DOHH2 (cell line): ENCODE measurements at regions not wholly inside any gene's neighbourhood (a gene's known extent, or its start where the extent isn't known, plus 50 kb on each side); places are given as distances from the start of the nearest gene placed in this dataset.
A peak's percentile ranks its signal among the peaks of the same experiment; 100 is the strongest.

Experiments used
- H3F3A ChIP-seq: fragments of 200-600 bp; sonication (generic), shearing (Covaris generic); 2 replicates; pipeline ENCODE4 v1.6.0; 2016; ENCODE audit warnings: antibody characterized with exemption, mild to moderate bottlenecking; ENCODE audit not compliant: control insufficient read depth, insufficient read depth
- H3K27ac ChIP-seq: fragments of 200-600 bp; sonication (generic); 2 replicates; pipeline ENCODE4 v1.5.1; 2014; ENCODE audit warnings: low read depth, mild to moderate bottlenecking, low read length, moderate library complexity
- H3K27me3 ChIP-seq: fragments of 200-600 bp; sonication (generic); 2 replicates; pipeline ENCODE4 v1.6.1; 2014; ENCODE audit warnings: mild to moderate bottlenecking, low read length, mixed read lengths; ENCODE audit not compliant: control insufficient read depth
- H3K36me3 ChIP-seq: fragments of 200-600 bp; sonication (generic); 2 replicates; pipeline ENCODE4 v1.6.1; 2014; ENCODE audit warnings: mild to moderate bottlenecking, low read length, moderate library complexity, mixed read lengths; ENCODE audit not compliant: control insufficient read depth
- H3K4me1 ChIP-seq: fragments of 200-600 bp; sonication (generic); 2 replicates; pipeline ENCODE4 v1.6.1; 2014; ENCODE audit warnings: mild to moderate bottlenecking, low read length, mixed read lengths; ENCODE audit not compliant: control insufficient read depth
- H3K4me2 ChIP-seq: fragments of 200-600 bp; sonication (generic); 2 replicates; pipeline ENCODE4 v1.6.0; 2014; ENCODE audit warnings: mild to moderate bottlenecking, low read length, moderate library complexity
- H3K4me3 ChIP-seq: fragments of 200-600 bp; sonication (generic); 2 replicates; pipeline ENCODE4 v1.5.1; 2014; ENCODE audit warnings: mild to moderate bottlenecking, low read length, mixed read lengths
- H3K79me2 ChIP-seq: fragments of 200-600 bp; sonication (generic); 2 replicates; pipeline ENCODE4 v1.6.1; 2014; ENCODE audit warnings: mild to moderate bottlenecking, low read length, mixed read lengths; ENCODE audit not compliant: control insufficient read depth
- H3K9me2 ChIP-seq: fragments of 200-600 bp; sonication (generic); replicated peaks from 2 replicates; pipeline ENCODE4 v1.6.1; 2014; ENCODE audit warnings: mild to moderate bottlenecking, low read length, mixed read lengths; ENCODE audit not compliant: control insufficient read depth
- H3K9me3 ChIP-seq: fragments of 200-600 bp; sonication (generic); 2 replicates; pipeline ENCODE4 v1.6.1; 2014; ENCODE audit warnings: antibody characterized with exemption, low read length, mixed read lengths; ENCODE audit not compliant: control insufficient read depth, insufficient read depth
- H4K20me1 ChIP-seq: fragments of 200-600 bp; sonication (generic); 2 replicates; pipeline ENCODE4 v1.6.0; 2014; ENCODE audit warnings: low read depth, mild to moderate bottlenecking, antibody characterized with exemption, low read length, moderate library complexity; ENCODE audit not compliant: control insufficient read depth, insufficient read depth
- CTCF ChIP-seq: fragments of 200-600 bp; sonication (generic); IDR thresholded peaks from one replicate; pipeline ENCODE4 v1.5.1; 2014; ENCODE audit warnings: antibody characterized with exemption, mild to moderate bottlenecking, low read depth, low read length; ENCODE audit not compliant: poor library complexity, severe bottlenecking
- EZH2phosphoT487 ChIP-seq: fragments of 200-600 bp; sonication (generic); IDR thresholded peaks from 2 replicates; pipeline ENCODE4 v1.6.1; 2017; ENCODE audit warnings: borderline replicate concordance, mild to moderate bottlenecking, antibody characterized with exemption, low read length, moderate library complexity, mixed read lengths

- Histone ChIP-seq H3K4me1 (no peaks in the 10 kb centered on the region), H3K27me3 (no peaks in the 10 kb centered on the region), H3K79me2 (no peaks in the 10 kb centered on the region), H3K36me3 (no peaks in the 10 kb centered on the region), H4K20me1 (no peaks in the 10 kb centered on the region), H3K4me2 (no peak overlapping the region), H3K27ac (no peak overlapping the region), H3K9me3 (no peaks in the 10 kb centered on the region), H3K4me3 (no peak overlapping the region), H3K9me2 (no peaks in the 10 kb centered on the region), H3F3A (no peaks in the 10 kb centered on the region)
- TF ChIP-seq EZH2phosphoT487 (no peak), CTCF (no peak)
Measured at GRCh38 chr2:147310335-147311057, 534.3 kb upstream of the ACVR2A start.

- Histone ChIP-seq H3K27ac (no peak overlapping the region), H3K9me2 (no peaks in the 10 kb centered on the region), H3F3A (no peaks in the 10 kb centered on the region), H3K4me2 (peak overlapping the region; percentile 46), H3K27me3 (no peaks in the 10 kb centered on the region), H4K20me1 (no peaks in the 10 kb centered on the region), H3K4me1 (peaks cover 20% of the 10 kb centered on the region), H3K4me3 (peak overlapping the region; percentile 25; the same call in 1 of the 2 replicates), H3K9me3 (no peaks in the 10 kb centered on the region), H3K36me3 (no peaks in the 10 kb centered on the region), H3K79me2 (no peaks in the 10 kb centered on the region)
- no peak for TF ChIP-seq CTCF
- no peak for TF ChIP-seq EZH2phosphoT487
Measured at GRCh38 chr2:147297820-147298219, 547.0 kb upstream of the ACVR2A start.

- Histone ChIP-seq H3K4me1 (peaks cover 20% of the 10 kb centered on the region), H3K27me3 (no peaks in the 10 kb centered on the region), H3K9me2 (no peaks in the 10 kb centered on the region), H3F3A (no peaks in the 10 kb centered on the region), H3K4me3 (no peak overlapping the region), H4K20me1 (no peaks in the 10 kb centered on the region), H3K36me3 (no peaks in the 10 kb centered on the region), H3K79me2 (no peaks in the 10 kb centered on the region), H3K4me2 (no peak overlapping the region), H3K27ac (no peak overlapping the region), H3K9me3 (no peaks in the 10 kb centered on the region)
- no peak for TF ChIP-seq CTCF
- no peak for TF ChIP-seq EZH2phosphoT487
Measured at GRCh38 chr2:147294825-147295392, 549.9 kb upstream of the ACVR2A start.
